Osteoblast (primary cell): ENCODE measurements at regions not wholly inside any gene's neighbourhood (a gene's known extent, or its start where the extent isn't known, plus 50 kb on each side); places are given as distances from the start of the nearest gene placed in this dataset.

Experiments used
- DNase-seq: peaks from one replicate; pipeline ENCODE4 v3.0.0; 2011; ENCODE audit warnings: low spot score, mixed read lengths; ENCODE audit not compliant: insufficient read length; ENCODE audit errors: missing footprints
- H2AFZ ChIP-seq: 2 replicates; pipeline ENCODE4 v1.6.0; 2011; ENCODE audit warnings: mild to moderate bottlenecking, low read length
- H3K27ac ChIP-seq: 2 replicates; pipeline ENCODE4 v1.5.1; 2011; ENCODE audit warnings: mild to moderate bottlenecking, low read depth, low read length, moderate library complexity
- H3K27me3 ChIP-seq: 2 replicates; pipeline ENCODE4 v1.6.0; 2012; ENCODE audit warnings: mild to moderate bottlenecking, control low read depth, inconsistent platforms, low read length, moderate library complexity; ENCODE audit not compliant: insufficient read depth
- H3K36me3 ChIP-seq: 2 replicates; pipeline ENCODE4 v1.5.1; 2011; ENCODE audit warnings: mild to moderate bottlenecking, low read length, control low read depth, moderate library complexity; ENCODE audit not compliant: insufficient read depth
- H3K4me1 ChIP-seq: 2 replicates; pipeline ENCODE4 v1.5.1; 2011; ENCODE audit warnings: mild to moderate bottlenecking, low read length, control low read depth, moderate library complexity; ENCODE audit not compliant: insufficient read depth
- H3K4me2 ChIP-seq: 2 replicates; pipeline ENCODE4 v1.6.0; 2011; ENCODE audit warnings: mild to moderate bottlenecking, low read length; ENCODE audit not compliant: insufficient read depth
- H3K4me3 ChIP-seq: fragments of 200-600 bp; sonication (generic); 3 replicates; pipeline ENCODE4 v1.5.1; 2012; ENCODE audit warnings: mild to moderate bottlenecking, low read length, inconsistent platforms; ENCODE audit not compliant: insufficient read depth
- H3K79me2 ChIP-seq: 2 replicates; pipeline ENCODE4 v1.6.0; 2012; ENCODE audit warnings: mild to moderate bottlenecking, low read length, control low read depth, inconsistent platforms; ENCODE audit not compliant: insufficient read depth
- H3K9me3 ChIP-seq: 2 replicates; pipeline ENCODE4 v1.5.1; 2011; ENCODE audit warnings: low read depth, low read length, control low read depth
- H4K20me1 ChIP-seq: 2 replicates; pipeline ENCODE4 v1.6.0; 2012; ENCODE audit warnings: mild to moderate bottlenecking, low read length, control low read depth; ENCODE audit not compliant: insufficient read depth
- TF ChIP-seq, protein P1 (sequence below): IDR thresholded peaks from 2 replicates; pipeline ENCODE4 v1.5.1; 2011; ENCODE audit warnings: mild to moderate bottlenecking, low read depth, low read length, moderate library complexity; ENCODE audit errors: extremely low read depth

DNA sequence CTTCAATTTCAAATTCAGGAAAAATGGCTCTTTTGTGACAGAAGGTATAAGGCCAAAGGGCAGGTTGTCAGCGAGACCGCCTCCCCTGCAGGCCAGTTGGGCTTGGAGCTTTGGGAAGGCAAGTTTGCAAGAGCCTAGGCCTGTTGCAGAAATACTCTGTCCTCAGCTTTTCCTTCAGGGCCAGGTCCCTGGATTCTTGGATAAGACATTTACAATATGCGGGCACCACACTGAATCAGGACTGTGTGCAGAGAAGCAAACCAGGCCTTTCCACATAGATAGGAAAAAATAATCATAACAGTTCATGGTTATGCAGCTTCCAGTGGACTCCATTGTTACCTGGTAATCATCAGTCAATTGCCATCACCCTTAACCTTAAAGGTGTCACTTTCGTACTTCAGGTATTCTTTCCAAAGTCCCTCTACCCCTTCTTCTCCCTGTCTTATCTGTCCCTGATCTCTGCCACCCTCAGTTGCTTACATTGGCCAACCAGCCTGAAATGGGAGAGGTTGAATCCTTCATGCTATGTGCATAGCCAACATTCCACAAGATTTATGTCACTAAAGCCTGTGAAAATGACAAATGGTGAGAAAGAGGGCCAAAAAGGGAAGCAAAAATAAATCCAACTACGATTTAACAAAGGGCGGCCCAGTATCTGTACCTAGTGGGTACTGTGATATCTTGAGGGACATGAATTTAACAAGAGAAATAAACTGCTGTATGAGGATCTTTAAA lies 304.5 kb upstream of the NFE2L3 start:
- H3K9me3 ChIP-seq: no peaks in the 10 kb centered on the region
- peak overlapping the region; percentile 96 for H3K27ac ChIP-seq
- no peaks in the 10 kb centered on the region for H3K27me3 ChIP-seq
- H3K4me3 ChIP-seq: peak overlapping the region; percentile 3
- no peaks in the 10 kb centered on the region for H3K79me2 ChIP-seq
- peaks cover 82% of the 10 kb centered on the region for H3K4me1 ChIP-seq
- H3K4me2 ChIP-seq: peak overlapping the region; percentile 42
- no peaks in the 10 kb centered on the region for H4K20me1 ChIP-seq
- H3K36me3 ChIP-seq: no peaks in the 10 kb centered on the region
- TF ChIP-seq, protein P1, sequence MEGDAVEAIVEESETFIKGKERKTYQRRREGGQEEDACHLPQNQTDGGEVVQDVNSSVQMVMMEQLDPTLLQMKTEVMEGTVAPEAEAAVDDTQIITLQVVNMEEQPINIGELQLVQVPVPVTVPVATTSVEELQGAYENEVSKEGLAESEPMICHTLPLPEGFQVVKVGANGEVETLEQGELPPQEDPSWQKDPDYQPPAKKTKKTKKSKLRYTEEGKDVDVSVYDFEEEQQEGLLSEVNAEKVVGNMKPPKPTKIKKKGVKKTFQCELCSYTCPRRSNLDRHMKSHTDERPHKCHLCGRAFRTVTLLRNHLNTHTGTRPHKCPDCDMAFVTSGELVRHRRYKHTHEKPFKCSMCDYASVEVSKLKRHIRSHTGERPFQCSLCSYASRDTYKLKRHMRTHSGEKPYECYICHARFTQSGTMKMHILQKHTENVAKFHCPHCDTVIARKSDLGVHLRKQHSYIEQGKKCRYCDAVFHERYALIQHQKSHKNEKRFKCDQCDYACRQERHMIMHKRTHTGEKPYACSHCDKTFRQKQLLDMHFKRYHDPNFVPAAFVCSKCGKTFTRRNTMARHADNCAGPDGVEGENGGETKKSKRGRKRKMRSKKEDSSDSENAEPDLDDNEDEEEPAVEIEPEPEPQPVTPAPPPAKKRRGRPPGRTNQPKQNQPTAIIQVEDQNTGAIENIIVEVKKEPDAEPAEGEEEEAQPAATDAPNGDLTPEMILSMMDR: no peak
- DNase-seq: no peak
- no peak overlapping the region for H2AFZ ChIP-seq

DNA sequence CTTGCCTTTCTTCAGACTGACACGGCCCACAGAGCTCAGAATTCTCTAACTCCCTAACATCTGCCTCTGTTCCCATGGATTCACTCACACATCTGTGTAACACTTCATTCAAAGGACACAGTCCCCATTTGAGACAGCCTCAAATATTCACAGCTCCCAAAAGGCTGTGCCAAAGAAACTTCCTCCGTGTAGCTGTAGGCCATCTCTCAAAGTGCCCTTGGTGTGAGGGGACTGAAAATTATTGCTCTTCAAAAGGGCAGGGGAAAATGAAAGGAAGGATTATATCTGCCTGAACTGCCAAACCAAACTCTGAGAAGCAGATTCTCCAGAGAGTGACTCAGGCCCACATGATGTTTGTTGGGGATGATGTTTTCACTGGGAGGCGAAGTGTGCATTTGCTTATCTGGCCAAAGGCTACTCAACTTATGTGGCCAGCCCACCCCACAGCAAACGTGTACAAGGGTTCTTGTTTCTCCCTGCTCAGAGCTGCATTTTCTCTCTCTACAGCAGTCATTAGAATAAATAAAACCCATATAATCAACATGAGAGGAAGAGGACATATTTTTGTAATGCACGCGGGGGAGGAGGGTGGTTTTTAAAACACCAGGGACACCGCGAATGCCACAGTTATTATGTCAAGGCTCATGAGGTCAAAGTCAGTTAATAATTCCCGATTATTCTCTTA lies 302.4 kb upstream of the NFE2L3 start:
- Histone ChIP-seq H3K36me3 (no peaks in the 10 kb centered on the region), H3K4me1 (peaks cover 86% of the 10 kb centered on the region), H4K20me1 (no peaks in the 10 kb centered on the region), H3K79me2 (no peaks in the 10 kb centered on the region), H3K27ac (peak overlapping the region; percentile 96), H2AFZ (peak overlapping the region; percentile 71), H3K4me3 (peak overlapping the region; percentile 44), H3K27me3 (no peaks in the 10 kb centered on the region), H3K9me3 (no peaks in the 10 kb centered on the region), H3K4me2 (peak overlapping the region; percentile 79)
- TF ChIP-seq, protein P1: no peak
- DNase-seq: peak; percentile 95

GRCh38 chr7:25850216-25850615 lies 301.8 kb upstream of the NFE2L3 start:
- Histone ChIP-seq H3K9me3 (no peaks in the 10 kb centered on the region), H4K20me1 (no peaks in the 10 kb centered on the region), H3K27me3 (no peaks in the 10 kb centered on the region), H3K27ac (peak overlapping the region; percentile 96), H3K36me3 (no peaks in the 10 kb centered on the region), H2AFZ (peak overlapping the region; percentile 71), H3K79me2 (no peaks in the 10 kb centered on the region), H3K4me3 (peak overlapping the region; percentile 44), H3K4me2 (peak overlapping the region; percentile 79), H3K4me1 (peaks cover 82% of the 10 kb centered on the region)
- TF ChIP-seq, protein P1: no peak
- DNase-seq: no peak

DNA sequence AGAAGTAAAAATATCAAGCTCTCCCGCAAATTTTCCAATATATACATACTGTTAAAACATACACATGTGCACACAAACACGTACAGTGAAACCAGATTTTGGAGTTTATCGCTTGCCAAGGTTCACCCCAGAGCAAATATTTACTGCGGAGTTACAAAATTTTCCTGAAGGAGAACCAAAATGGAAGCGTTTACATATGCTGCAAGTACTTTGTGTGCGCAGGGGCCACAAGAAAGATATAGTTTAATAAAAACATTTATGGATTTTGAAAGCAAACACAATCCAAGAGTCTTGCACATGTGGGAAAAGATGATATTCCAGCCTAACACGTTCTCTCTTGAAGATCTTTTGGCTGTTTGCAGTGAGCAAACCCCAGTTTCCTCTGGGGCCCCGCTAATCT lies 301.3 kb upstream of the NFE2L3 start:
- Histone ChIP-seq H3K36me3 (no peaks in the 10 kb centered on the region), H3K4me1 (peaks cover 81% of the 10 kb centered on the region), H3K9me3 (no peaks in the 10 kb centered on the region), H2AFZ (no peak overlapping the region), H4K20me1 (no peaks in the 10 kb centered on the region), H3K27ac (peak overlapping the region; percentile 96), H3K4me2 (no peak overlapping the region), H3K27me3 (no peaks in the 10 kb centered on the region), H3K4me3 (no peak overlapping the region), H3K79me2 (no peaks in the 10 kb centered on the region)
- no peak for DNase-seq
- TF ChIP-seq, protein P1: no peak
